ENCODE measurements at regions not wholly inside any gene's neighbourhood (a gene's known extent, or its start where the extent isn't known, plus 50 kb on each side); places are given as distances from the start of the nearest gene placed in this dataset.
A peak's percentile ranks its signal among the peaks of the same experiment; 100 is the strongest.

DNA sequence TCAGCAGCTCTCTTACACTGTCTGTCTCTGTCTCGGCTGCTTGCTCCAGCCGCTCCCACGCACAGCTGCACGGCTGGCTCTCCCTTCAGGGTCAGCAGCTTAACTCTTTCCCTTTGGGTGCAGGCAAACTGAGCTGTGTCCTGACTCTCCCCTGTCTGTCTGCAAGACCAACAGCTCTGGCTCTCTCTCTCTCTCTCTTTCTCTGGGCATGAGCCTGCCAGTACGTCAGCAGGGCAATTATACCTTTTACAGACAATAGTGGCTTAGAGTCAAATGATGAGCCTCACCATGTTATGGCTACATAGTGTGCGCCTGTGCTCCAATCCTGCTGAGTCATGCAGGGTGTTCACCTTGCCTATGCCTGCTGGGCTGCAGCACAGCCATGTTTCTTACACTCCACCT, 120.5 kb upstream of the DDHD1 start:
- H3K36me3 ChIP-seq (ENCODE audit: control insufficient read depth in 1 of 2, insufficient read depth in 2 of 2, low read length in 2 of 2) = no peaks in the 10 kb centered on the region
- no peak overlapping the region for H2BK120ac ChIP-seq (ENCODE audit: insufficient read depth, low read length, poor library complexity)
- no peak overlapping the region for H3K9ac ChIP-seq (ENCODE audit: low read length)
- H3K4me2 ChIP-seq (ENCODE audit: low read length) = no peak overlapping the region
- no peak overlapping the region for H3K27ac ChIP-seq (ENCODE audit: low read depth, low read length)
- no peaks in the 10 kb centered on the region for H3K79me1 ChIP-seq (ENCODE audit: low read length)
- H4K8ac ChIP-seq (ENCODE audit: low read depth, low read length) = no peak overlapping the region
- no peaks in the 10 kb centered on the region for H3K27me3 ChIP-seq (ENCODE audit: insufficient read depth, low read length)
- H2AK5ac ChIP-seq (ENCODE audit: low read length) = no peak overlapping the region
- H4K12ac ChIP-seq (ENCODE audit: low read depth, low read length) = no peak overlapping the region
- no peak overlapping the region for H2AFZ ChIP-seq (ENCODE audit: insufficient read depth, low read length, poor library complexity)
- H3K4ac ChIP-seq (ENCODE audit: low read depth, low read length) = no peak overlapping the region
- H3K79me2 ChIP-seq (ENCODE audit: control insufficient read depth, insufficient read depth, low read length, poor library complexity) = no peaks in the 10 kb centered on the region
- WGBS (ENCODE audit: extremely low coverage, insufficient coverage, insufficient read length) = no CpG with 5 or more reads among the region's 6 CpGs
- DNase-seq = no peak
- H3K4me1 ChIP-seq (ENCODE audit: control insufficient read depth in 1 of 2, insufficient read depth in 2 of 2, low read length in 2 of 2) = no peaks in the 10 kb centered on the region
- no peak overlapping the region for H3K23ac ChIP-seq (ENCODE audit: low read length)
- H3K9me3 ChIP-seq (ENCODE audit: insufficient read depth, low read depth, low read length) = peaks cover 17% of the 10 kb centered on the region
- no peak overlapping the region for H2BK5ac ChIP-seq (ENCODE audit: low read depth, low read length, poor library complexity)
- no peak overlapping the region for H3K18ac ChIP-seq (ENCODE audit: low read length)
- no peak overlapping the region for H3K4me3 ChIP-seq (ENCODE audit: low read depth, low read length)
- no peak overlapping the region for H4K91ac ChIP-seq (ENCODE audit: low read depth, low read length)
- H3K14ac ChIP-seq (ENCODE audit: low read length) = no peak overlapping the region
- H2BK12ac ChIP-seq (ENCODE audit: low read length) = no peak overlapping the region

DNA sequence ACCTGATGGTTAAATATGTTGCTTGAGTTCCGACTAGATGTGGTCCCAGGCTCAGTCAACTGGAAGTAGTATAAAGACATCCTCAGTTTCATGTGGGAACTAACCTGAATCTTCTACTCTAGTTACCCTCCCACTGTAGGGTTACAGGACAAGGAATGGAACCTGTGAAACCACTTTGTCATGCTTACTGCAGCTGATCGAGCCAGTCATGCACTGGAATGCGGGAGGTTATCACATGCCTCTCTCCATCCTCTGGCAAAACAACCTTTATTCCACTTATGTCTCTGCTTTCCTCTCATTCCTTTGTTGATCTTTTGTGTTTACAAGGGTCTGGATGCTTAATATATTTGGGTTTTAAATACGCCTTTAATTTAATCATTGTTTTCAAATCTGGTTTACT, 111.9 kb upstream of the DDHD1 start:
- Histone ChIP-seq H3K9me3 (ENCODE audit: insufficient read depth, low read depth, low read length) (peaks cover 3% of the 10 kb centered on the region), H3K18ac (ENCODE audit: low read length) (no peak overlapping the region), H3K9ac (ENCODE audit: low read length) (no peak overlapping the region), H3K4me2 (ENCODE audit: low read length) (no peak overlapping the region), H2AFZ (ENCODE audit: insufficient read depth, low read length, poor library complexity) (no peak overlapping the region), H3K23ac (ENCODE audit: low read length) (no peak overlapping the region), H3K79me2 (ENCODE audit: control insufficient read depth, insufficient read depth, low read length, poor library complexity) (no peaks in the 10 kb centered on the region), H2BK5ac (ENCODE audit: low read depth, low read length, poor library complexity) (no peak overlapping the region), H3K4ac (ENCODE audit: low read depth, low read length) (no peak overlapping the region), H3K36me3 (ENCODE audit: control insufficient read depth in 1 of 2, insufficient read depth in 2 of 2, low read length in 2 of 2) (no peaks in the 10 kb centered on the region), H2AK5ac (ENCODE audit: low read length) (no peak overlapping the region), H2BK120ac (ENCODE audit: insufficient read depth, low read length, poor library complexity) (no peak overlapping the region), H3K27me3 (ENCODE audit: insufficient read depth, low read length) (no peaks in the 10 kb centered on the region), H4K12ac (ENCODE audit: low read depth, low read length) (no peak overlapping the region), H3K4me1 (ENCODE audit: control insufficient read depth in 1 of 2, insufficient read depth in 2 of 2, low read length in 2 of 2) (no peaks in the 10 kb centered on the region), H4K8ac (ENCODE audit: low read depth, low read length) (no peak overlapping the region), H3K79me1 (ENCODE audit: low read length) (no peaks in the 10 kb centered on the region), H3K4me3 (ENCODE audit: low read depth, low read length) (no peak overlapping the region), H3K14ac (ENCODE audit: low read length) (no peak overlapping the region), H3K27ac (ENCODE audit: low read depth, low read length) (peak overlapping the region; percentile 20), H4K91ac (ENCODE audit: low read depth, low read length) (no peak overlapping the region), H2BK12ac (ENCODE audit: low read length) (no peak overlapping the region)
- peak; percentile 65 to 86 for DNase-seq
- no CpG with 5 or more reads among the region's 4 CpGs for WGBS (ENCODE audit: extremely low coverage, insufficient coverage, insufficient read length)

- H4K12ac ChIP-seq (ENCODE audit: low read depth, low read length) = no peak overlapping the region
- H3K27me3 ChIP-seq (ENCODE audit: insufficient read depth, low read length) = no peaks in the 10 kb centered on the region
- no CpG with 5 or more reads among the region's 2 CpGs for WGBS (ENCODE audit: extremely low coverage, insufficient coverage, insufficient read length)
- H3K79me2 ChIP-seq (ENCODE audit: control insufficient read depth, insufficient read depth, low read length, poor library complexity) = no peaks in the 10 kb centered on the region
- H3K14ac ChIP-seq (ENCODE audit: low read length) = no peak overlapping the region
- no peak overlapping the region for H2BK5ac ChIP-seq (ENCODE audit: low read depth, low read length, poor library complexity)
- H3K4ac ChIP-seq (ENCODE audit: low read depth, low read length) = no peak overlapping the region
- no peak overlapping the region for H2BK120ac ChIP-seq (ENCODE audit: insufficient read depth, low read length, poor library complexity)
- H3K23ac ChIP-seq (ENCODE audit: low read length) = no peak overlapping the region
- H3K9ac ChIP-seq (ENCODE audit: low read length) = no peak overlapping the region
- peaks cover 3% of the 10 kb centered on the region for H3K9me3 ChIP-seq (ENCODE audit: insufficient read depth, low read depth, low read length)
- H2BK12ac ChIP-seq (ENCODE audit: low read length) = no peak overlapping the region
- H3K36me3 ChIP-seq (ENCODE audit: control insufficient read depth in 1 of 2, insufficient read depth in 2 of 2, low read length in 2 of 2) = no peaks in the 10 kb centered on the region
- no peaks in the 10 kb centered on the region for H3K79me1 ChIP-seq (ENCODE audit: low read length)
- no peak overlapping the region for H3K4me3 ChIP-seq (ENCODE audit: low read depth, low read length)
- no peak overlapping the region for H3K18ac ChIP-seq (ENCODE audit: low read length)
- DNase-seq = peak in 1 of 2 donors; percentile 48
- H3K4me1 ChIP-seq (ENCODE audit: control insufficient read depth in 1 of 2, insufficient read depth in 2 of 2, low read length in 2 of 2) = no peaks in the 10 kb centered on the region
- H2AFZ ChIP-seq (ENCODE audit: insufficient read depth, low read length, poor library complexity) = no peak overlapping the region
- no peak overlapping the region for H2AK5ac ChIP-seq (ENCODE audit: low read length)
- no peak overlapping the region for H4K91ac ChIP-seq (ENCODE audit: low read depth, low read length)
- H3K4me2 ChIP-seq (ENCODE audit: low read length) = no peak overlapping the region
- peak overlapping the region; percentile 53 for H3K27ac ChIP-seq (ENCODE audit: low read depth, low read length)
- H4K8ac ChIP-seq (ENCODE audit: low read depth, low read length) = no peak overlapping the region
These were observed 107.8 kb upstream of the DDHD1 start for GRCh38 chr14:53260928-53261327.

DNA sequence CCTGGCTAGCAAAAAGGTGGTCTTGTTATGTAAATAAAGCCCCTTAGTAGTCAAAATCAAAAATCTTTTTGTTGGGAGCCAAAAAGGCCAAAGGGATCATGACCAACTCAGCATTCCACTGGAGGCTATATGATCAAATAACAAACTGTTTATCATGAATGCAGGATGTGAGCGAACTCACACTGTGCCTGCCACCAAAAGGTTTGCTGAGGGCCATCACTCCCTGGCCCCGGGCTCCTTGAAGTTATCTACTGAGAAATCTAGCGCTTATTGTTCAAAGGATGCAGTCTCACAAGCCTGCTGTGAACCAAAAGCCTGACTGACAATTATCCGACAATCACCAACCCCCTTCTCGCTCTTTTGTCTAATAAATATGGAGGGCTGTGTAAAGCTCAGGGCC, 107.2 kb upstream of the DDHD1 start:
- DNase-seq = peak; percentile 39 to 71
- no peaks in the 10 kb centered on the region for H3K79me1 ChIP-seq (ENCODE audit: low read length)
- H3K9me3 ChIP-seq (ENCODE audit: insufficient read depth, low read depth, low read length) = peaks cover 3% of the 10 kb centered on the region
- H3K79me2 ChIP-seq (ENCODE audit: control insufficient read depth, insufficient read depth, low read length, poor library complexity) = no peaks in the 10 kb centered on the region
- H2BK12ac ChIP-seq (ENCODE audit: low read length) = no peak overlapping the region
- no peak overlapping the region for H3K18ac ChIP-seq (ENCODE audit: low read length)
- no peaks in the 10 kb centered on the region for H3K36me3 ChIP-seq (ENCODE audit: control insufficient read depth in 1 of 2, insufficient read depth in 2 of 2, low read length in 2 of 2)
- no peak overlapping the region for H4K91ac ChIP-seq (ENCODE audit: low read depth, low read length)
- no peak overlapping the region for H3K23ac ChIP-seq (ENCODE audit: low read length)
- H3K14ac ChIP-seq (ENCODE audit: low read length) = no peak overlapping the region
- no peak overlapping the region for H3K4me2 ChIP-seq (ENCODE audit: low read length)
- no peak overlapping the region for H4K8ac ChIP-seq (ENCODE audit: low read depth, low read length)
- no peak overlapping the region for H4K12ac ChIP-seq (ENCODE audit: low read depth, low read length)
- no peak overlapping the region for H2AFZ ChIP-seq (ENCODE audit: insufficient read depth, low read length, poor library complexity)
- no peaks in the 10 kb centered on the region for H3K27me3 ChIP-seq (ENCODE audit: insufficient read depth, low read length)
- no peak overlapping the region for H3K27ac ChIP-seq (ENCODE audit: low read depth, low read length)
- no peak overlapping the region for H3K4me3 ChIP-seq (ENCODE audit: low read depth, low read length)
- no peak overlapping the region for H3K9ac ChIP-seq (ENCODE audit: low read length)
- no peak overlapping the region for H2BK120ac ChIP-seq (ENCODE audit: insufficient read depth, low read length, poor library complexity)
- no CpG with 5 or more reads among the region's 5 CpGs for WGBS (ENCODE audit: extremely low coverage, insufficient coverage, insufficient read length)
- H3K4me1 ChIP-seq (ENCODE audit: control insufficient read depth in 1 of 2, insufficient read depth in 2 of 2, low read length in 2 of 2) = no peaks in the 10 kb centered on the region
- no peak overlapping the region for H2BK5ac ChIP-seq (ENCODE audit: low read depth, low read length, poor library complexity)
- no peak overlapping the region for H2AK5ac ChIP-seq (ENCODE audit: low read length)
- H3K4ac ChIP-seq (ENCODE audit: low read depth, low read length) = no peak overlapping the region
